Astrocyte (in vitro differentiated cells and primary cell): ENCODE measurements at regions not wholly inside any gene's neighbourhood (a gene's known extent, or its start where the extent isn't known, plus 50 kb on each side); places are given as distances from the start of the nearest gene placed in this dataset.

Experiments used
- CTCF ChIP-seq: IDR thresholded peaks from 2 replicates; pipeline ENCODE4 v1.5.1; 2011; ENCODE audit warnings: low read depth, mild to moderate bottlenecking, inconsistent platforms, low read length, moderate library complexity; ENCODE audit not compliant: insufficient read depth
- EZH2 ChIP-seq: IDR thresholded peaks from 2 replicates; pipeline ENCODE4 v1.6.1; 2012; ENCODE audit warnings: mild to moderate bottlenecking, low read length, inconsistent platforms; ENCODE audit not compliant: insufficient read depth

- TF ChIP-seq CTCF, result no peak
- TF ChIP-seq EZH2, result no peak
Measured at GRCh38 chr1:79304131-79304530, 297.6 kb upstream of the ADGRL4 start.
